Caco-2 (cell line): ENCODE measurements at regions not wholly inside any gene's neighbourhood (a gene's known extent, or its start where the extent isn't known, plus 50 kb on each side); places are given as distances from the start of the nearest gene placed in this dataset.

ENCODE experiments used
- BruUV-seq: library from RNA; stranded (reverse); fragments of 400-500 nt; replicated peaks from 2 replicates; lab custom pipeline; 2021; lab: Mats Ljungman, UMichigan
- CTCF ChIA-PET: fragments of 300-600 bp; sonication (Branson Sonifier 250); formaldehyde crosslinking; loops from one replicate; lab custom pipeline; 2022; ENCODE audit warnings: antibody characterized with exemption; lab: Charles Lee
- POLR2A ChIA-PET: fragments of 300-600 bp; sonication (Branson Sonifier 250); formaldehyde crosslinking; loops from one replicate; lab custom pipeline; 2022; ENCODE audit warnings: antibody characterized with exemption; lab: Charles Lee
- DNase-seq, 2 experiments: peaks; one replicate each; pipeline versions ENCODE4 v3.0.0 to v3.0.0-alpha.2; 2020 to 2022
- H3K27me3 ChIP-seq: replicated peaks from 2 replicates; pipeline ENCODE4 v1.6.0; 2011; ENCODE audit warnings: low read length; ENCODE audit not compliant: control insufficient read depth, insufficient read depth
- H3K36me3 ChIP-seq: 2 replicates; pipeline ENCODE4 v1.5.1; 2011; ENCODE audit warnings: low read length; ENCODE audit not compliant: control insufficient read depth, insufficient read depth
- H3K4me1 ChIP-seq: fragments of 250-450 bp; sonication (Bioruptor Pico); 2 replicates; pipeline ENCODE4 v1.5.1; 2020; ENCODE audit warnings: mild to moderate bottlenecking
- H3K4me3 ChIP-seq: 2 replicates; pipeline ENCODE4 v1.5.1; 2011; ENCODE audit warnings: low read depth, mild to moderate bottlenecking, control low read depth, low read length
- H3K9me3 ChIP-seq: fragments of 250-450 bp; sonication (Bioruptor Pico); 2 replicates; pipeline ENCODE4 v1.5.1; 2020; ENCODE audit warnings: mild to moderate bottlenecking, moderate library complexity
- H3K27ac Mint-ChIP-seq: one replicate; pipeline ENCODE4 v1.8.0; 2022; ENCODE audit warnings: mixed read lengths; ENCODE audit not compliant: unreplicated experiment
- H3K27me3 Mint-ChIP-seq: one replicate; pipeline ENCODE4 v1.8.0; 2022; ENCODE audit warnings: mixed read lengths; ENCODE audit not compliant: insufficient read depth, unreplicated experiment
- H3K36me3 Mint-ChIP-seq: one replicate; pipeline ENCODE4 v1.8.0; 2022; ENCODE audit warnings: mild to moderate bottlenecking, mixed read lengths; ENCODE audit not compliant: insufficient read depth, unreplicated experiment
- H3K4me1 Mint-ChIP-seq: one replicate; pipeline ENCODE4 v1.8.0; 2022; ENCODE audit warnings: low read depth, mixed read lengths; ENCODE audit not compliant: unreplicated experiment
- H3K4me3 Mint-ChIP-seq: one replicate; pipeline ENCODE4 v1.8.0; 2022; ENCODE audit warnings: mild to moderate bottlenecking, moderate library complexity, mixed read lengths; ENCODE audit not compliant: unreplicated experiment
- H3K9me3 Mint-ChIP-seq: one replicate; pipeline ENCODE4 v1.8.0; 2022; ENCODE audit warnings: mixed read lengths; ENCODE audit not compliant: unreplicated experiment
- intact Hi-C: fragments of 100-400 bp; cut with micrococcal nuclease; formaldehyde crosslinking; loops from one replicate; pipeline ENCODE4 v1.10.0; 2022; ENCODE audit not compliant: unreplicated experiment
- TF ChIP-seq, protein P1 (sequence below), 2 experiments: fragments of 200-600 bp in 1 of 2; IDR thresholded peaks; 1 replicate in 1 of 2; 2 replicates in 1 of 2; pipeline versions ENCODE4 v1.5.1 to v1.8.0; 2011 to 2022; ENCODE audit warnings: antibody characterized with exemption in 1 of 2, control low read depth in 1 of 2, inconsistent platforms in 1 of 2, low read depth in 1 of 2, low read length in 1 of 2, mild to moderate bottlenecking in 1 of 2, moderate library complexity in 1 of 2; ENCODE audit not compliant: insufficient read depth in 1 of 2, severe bottlenecking in 1 of 2, unreplicated experiment in 1 of 2

DNA sequence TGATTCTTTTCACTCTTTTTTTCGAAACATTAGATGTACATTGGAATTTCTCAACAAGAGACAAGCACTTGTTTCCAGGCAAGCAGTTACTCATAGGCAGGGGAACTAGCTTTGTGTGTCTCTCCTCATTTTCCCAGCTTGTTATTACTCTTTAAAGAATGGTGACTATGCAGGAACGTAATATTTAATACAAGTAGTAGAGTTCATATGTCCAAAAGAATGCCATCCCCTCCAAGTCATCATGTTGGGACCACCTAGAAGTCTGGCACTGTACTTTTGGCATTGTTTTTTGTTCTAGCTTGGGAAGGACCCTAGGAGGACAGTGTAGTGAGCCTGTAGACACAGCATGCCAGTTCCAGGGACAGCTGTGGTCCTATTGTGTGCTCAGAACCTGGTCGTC lies 650.7 kb downstream of the INHBA start:
- no peaks in the 10 kb centered on the region for H3K4me1 ChIP-seq
- no peaks in the 10 kb centered on the region; the same call in 1 of the 2 replicates for H3K9me3 ChIP-seq
- no peak for DNase-seq
- TF ChIP-seq, protein P1, sequence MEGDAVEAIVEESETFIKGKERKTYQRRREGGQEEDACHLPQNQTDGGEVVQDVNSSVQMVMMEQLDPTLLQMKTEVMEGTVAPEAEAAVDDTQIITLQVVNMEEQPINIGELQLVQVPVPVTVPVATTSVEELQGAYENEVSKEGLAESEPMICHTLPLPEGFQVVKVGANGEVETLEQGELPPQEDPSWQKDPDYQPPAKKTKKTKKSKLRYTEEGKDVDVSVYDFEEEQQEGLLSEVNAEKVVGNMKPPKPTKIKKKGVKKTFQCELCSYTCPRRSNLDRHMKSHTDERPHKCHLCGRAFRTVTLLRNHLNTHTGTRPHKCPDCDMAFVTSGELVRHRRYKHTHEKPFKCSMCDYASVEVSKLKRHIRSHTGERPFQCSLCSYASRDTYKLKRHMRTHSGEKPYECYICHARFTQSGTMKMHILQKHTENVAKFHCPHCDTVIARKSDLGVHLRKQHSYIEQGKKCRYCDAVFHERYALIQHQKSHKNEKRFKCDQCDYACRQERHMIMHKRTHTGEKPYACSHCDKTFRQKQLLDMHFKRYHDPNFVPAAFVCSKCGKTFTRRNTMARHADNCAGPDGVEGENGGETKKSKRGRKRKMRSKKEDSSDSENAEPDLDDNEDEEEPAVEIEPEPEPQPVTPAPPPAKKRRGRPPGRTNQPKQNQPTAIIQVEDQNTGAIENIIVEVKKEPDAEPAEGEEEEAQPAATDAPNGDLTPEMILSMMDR (IDR thresholded peaks at IDR 0.05; ENCODE audit: insufficient read depth in 1 of 2, low read depth in 1 of 2, low read length in 1 of 2, severe bottlenecking in 1 of 2, unreplicated experiment in 1 of 2) = no peak
- H3K4me3 ChIP-seq = no peak overlapping the region
- H3K4me3 Mint-ChIP-seq = no peak overlapping the region
- CTCF ChIA-PET = no interaction called here
- peaks cover 10% of the 10 kb centered on the region for H3K9me3 Mint-ChIP-seq
- POLR2A ChIA-PET = no interaction called here
- H3K4me1 Mint-ChIP-seq = peaks cover 8% of the 10 kb centered on the region
- H3K27ac Mint-ChIP-seq = no peak overlapping the region
- no peaks in the 10 kb centered on the region for H3K36me3 ChIP-seq
- no peaks in the 10 kb centered on the region for H3K27me3 Mint-ChIP-seq
- H3K36me3 Mint-ChIP-seq = no peaks in the 10 kb centered on the region
- H3K27me3 ChIP-seq = no peaks in the 10 kb centered on the region
- no TSS peak for BruUV-seq
- intact Hi-C loops = no loop called here

DNA sequence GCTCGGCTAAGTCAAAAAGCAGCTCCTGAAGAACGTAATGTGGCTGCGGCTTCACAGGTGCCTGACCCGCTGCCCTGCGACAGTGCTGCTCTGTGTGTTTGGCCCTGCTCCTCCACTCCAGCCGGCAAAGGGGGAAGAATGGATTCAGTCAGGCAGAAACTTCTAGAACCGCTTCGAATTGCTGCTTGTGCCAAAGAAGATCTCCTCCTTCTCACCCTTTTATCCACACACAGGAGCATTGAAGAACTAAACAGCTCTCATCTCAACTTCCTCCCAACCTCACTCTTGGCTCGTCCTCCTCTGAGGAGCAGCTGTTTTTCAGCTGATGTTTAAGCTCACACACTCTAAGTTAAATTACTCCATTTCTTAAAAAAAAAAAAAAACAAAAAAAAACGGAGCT lies 651.4 kb downstream of the INHBA start:
- TF ChIP-seq, protein P1 (IDR thresholded peaks at IDR 0.05; ENCODE audit: insufficient read depth in 1 of 2, low read depth in 1 of 2, low read length in 1 of 2, severe bottlenecking in 1 of 2, unreplicated experiment in 1 of 2) = no peak
- peaks cover 4% of the 10 kb centered on the region for H3K9me3 Mint-ChIP-seq
- intact Hi-C loops = no loop called here
- ChIA-PET CTCF (interaction anchor here (0.7 kb wide), 1 partner anchor 819 kb away, joined by 3 read pairs; no protein-coding TSS in a partner anchor), POLR2A (no interaction called here)
- no peaks in the 10 kb centered on the region for H3K36me3 ChIP-seq
- H3K9me3 ChIP-seq = no peaks in the 10 kb centered on the region
- peaks cover 13% of the 10 kb centered on the region for H3K4me1 Mint-ChIP-seq
- H3K4me1 ChIP-seq = no peaks in the 10 kb centered on the region
- no peak for DNase-seq
- H3K4me3 ChIP-seq = no peak overlapping the region
- no TSS peak for BruUV-seq
- H3K27me3 ChIP-seq = no peaks in the 10 kb centered on the region
- no peak overlapping the region for H3K27ac Mint-ChIP-seq
- H3K27me3 Mint-ChIP-seq = no peaks in the 10 kb centered on the region
- no peaks in the 10 kb centered on the region for H3K36me3 Mint-ChIP-seq
- H3K4me3 Mint-ChIP-seq = no peak overlapping the region

DNA sequence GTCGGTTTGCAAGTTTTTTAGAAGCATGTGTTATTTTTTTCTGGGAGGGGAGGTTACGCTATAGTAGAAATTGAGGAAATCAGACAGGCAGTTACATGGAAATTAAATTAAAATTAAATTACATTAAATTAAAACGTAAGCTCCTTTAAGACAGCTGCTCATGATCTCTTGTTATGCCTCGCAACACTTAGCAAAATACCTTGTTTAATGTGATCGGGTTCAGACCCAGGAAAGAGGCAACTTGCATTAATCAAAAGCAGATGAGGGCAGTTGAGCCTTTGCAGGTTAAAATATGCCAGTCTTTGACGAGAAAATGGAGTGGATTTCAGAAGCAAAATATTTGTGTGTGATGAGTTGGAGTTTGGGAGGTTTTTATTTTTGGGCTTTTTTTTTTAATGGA lies 651.8 kb downstream of the INHBA start:
- DNase-seq = no peak
- CTCF ChIA-PET = interaction anchor here (0.7 kb wide), 1 partner anchor 819 kb away, joined by 3 read pairs; no protein-coding TSS in a partner anchor
- TF ChIP-seq, protein P1 (IDR thresholded peaks at IDR 0.05; ENCODE audit: insufficient read depth in 1 of 2, low read depth in 1 of 2, low read length in 1 of 2, severe bottlenecking in 1 of 2, unreplicated experiment in 1 of 2) = no peak
- no TSS peak for BruUV-seq
- Mint-ChIP-seq H3K36me3 (no peaks in the 10 kb centered on the region), H3K4me3 (no peak overlapping the region), H3K27me3 (no peaks in the 10 kb centered on the region), H3K9me3 (no peaks in the 10 kb centered on the region), H3K4me1 (peaks cover 17% of the 10 kb centered on the region), H3K27ac (no peak overlapping the region)
- Histone ChIP-seq H3K9me3 (no peaks in the 10 kb centered on the region), H3K27me3 (no peaks in the 10 kb centered on the region), H3K36me3 (no peaks in the 10 kb centered on the region), H3K4me1 (no peaks in the 10 kb centered on the region), H3K4me3 (no peak overlapping the region)
- intact Hi-C loops = no loop called here
- POLR2A ChIA-PET = no interaction called here
